Spleen (tissue), 11 donors: ENCODE measurements at regions not wholly inside any gene's neighbourhood (a gene's known extent, or its start where the extent isn't known, plus 50 kb on each side); places are given as distances from the start of the nearest gene placed in this dataset.
"Not testable (repeated sequence)": the region's sequence is repeated elsewhere in the genome, so short reads cannot be mapped to it uniquely, and the experiment has no call there.

ENCODE experiments used
- DNase-seq: peaks from one replicate; pipeline ENCODE4 v3.0.0-alpha.2; 2020
- H3K27ac ChIP-seq, 8 donors: fragments of 200-600 bp; sonication (generic) in 7 of 8; 1 replicate in 4 of 8; 2 replicates in 4 of 8; pipeline versions ENCODE4 v1.5.0 to v1.8.0; 2016 to 2021; ENCODE audit warnings: inconsistent platforms in 4 of 8, mild to moderate bottlenecking in 4 of 8, moderate library complexity in 1 of 8
- H3K27me3 ChIP-seq, 7 donors: fragments of 200-600 bp; sonication (generic) in 6 of 7; replicated peaks in 1 of 7; 1 replicate in 4 of 7; 2 replicates in 3 of 7; pipeline versions ENCODE4 v1.5.0 to v1.8.0; 2016 to 2021; ENCODE audit warnings: inconsistent platforms in 3 of 7, mild to moderate bottlenecking in 1 of 7
- H3K36me3 ChIP-seq, 6 donors: fragments of 200-600 bp; sonication (generic) in 5 of 6; 1 replicate in 4 of 6; 2 replicates in 2 of 6; pipeline versions ENCODE4 v1.5.0 to v1.8.0; 2016 to 2021; ENCODE audit warnings: inconsistent platforms in 2 of 6
- H3K4me1 ChIP-seq, 6 donors: fragments of 200-600 bp; sonication (generic) in 5 of 6; 1 replicate in 3 of 6; 2 replicates in 3 of 6; pipeline versions ENCODE4 v1.5.0 to v1.8.0; 2016 to 2021; ENCODE audit warnings: inconsistent platforms in 3 of 6
- H3K4me3 ChIP-seq, 8 donors: fragments of 200-600 bp; sonication (generic) in 7 of 8; 1 replicate in 4 of 8; 2 replicates in 4 of 8; pipeline versions ENCODE4 v1.5.0 to v1.8.0; 2016 to 2021; ENCODE audit warnings: inconsistent platforms in 4 of 8, mild to moderate bottlenecking in 4 of 8, moderate library complexity in 2 of 8
- H3K9me3 ChIP-seq, 8 donors: fragments of 200-600 bp; sonication (generic) in 7 of 8; 1 replicate in 4 of 8; 2 replicates in 4 of 8; pipeline versions ENCODE4 v1.5.0 to v1.8.0; 2016 to 2021; ENCODE audit warnings: inconsistent platforms in 4 of 8
- CTCF ChIP-seq, 11 experiments: fragments of 200-600 bp in 7 of 11; fragments of 450-650 bp in 4 of 11; sonication (generic) in 4 of 11; IDR thresholded peaks in 8 of 11; conservative IDR thresholded peaks in 3 of 11; 1 replicate in 7 of 11; 2 replicates in 4 of 11; pipeline versions ENCODE4 v1.4.0 to v1.8.0; 2016 to 2021; ENCODE audit warnings: antibody characterized with exemption in 11 of 11, inconsistent platforms in 4 of 11, mild to moderate bottlenecking in 1 of 11
- POLR2A ChIP-seq, 3 donors: fragments of 450-650 bp; IDR thresholded peaks; one replicate each; pipeline ENCODE4 v1.5.1; 2017; ENCODE audit warnings: antibody characterized with exemption in 3 of 3, mild to moderate bottlenecking in 1 of 3
- POLR2AphosphoS5 ChIP-seq, 3 donors: sonication (generic); formaldehyde crosslinking; IDR thresholded peaks; one replicate each; pipeline ENCODE4 v1.5.1; 2017; ENCODE audit warnings: antibody characterized with exemption in 3 of 3
- WGBS, 5 donors: extraction: QIAGEN DNeasy Blood & Tissue Kit in 3 of 5; methylation state at CpG; one replicate each; pipeline versions ENCODE4 v1.1.5 to v1.1.7; 2013 to 2018; 5-methylcytosine and 5-hydroxymethylcytosine counted together
- intact Hi-C: fragments of 100-400 bp; cut with DNase I; formaldehyde crosslinking; loops from one replicate; pipeline ENCODE4 v1.15.0; 2023; ENCODE audit warnings: low total_unique reads
- donor health status: healthy with polysubstance abuse.
- donor health status: DM: no; HTN: no; CAD: no; lungs with moderate emphysema.
- donor health status: DM: no; HTN: no; CAD: no.
- donor health status: Bipolar disorder and iron deficiency.
- donor health status: healthy.
- donor health status: DM: no; HTN: no; CAD: no.
- donor health status: DM: yes; HTN: yes; CAD: no.

GRCh38 chr6:44001318-44002066, 125.8 kb downstream of the MRPL14 start:
- no peak overlapping the region for H3K27ac ChIP-seq
- DNase-seq = no peak
- H3K36me3 ChIP-seq = no peaks in the 10 kb centered on the region
- peaks cover 11 to 36% (median 22%) of the 10 kb centered on the region in 6 donors for H3K4me1 ChIP-seq
- WGBS, 5 donors = 36 to 54% (median 44%) methylated on average over 10 to 12 of the region's 12 CpGs
- intact Hi-C loops = no loop called here
- H3K27me3 ChIP-seq = peaks cover 0 to 73% (median 47%) of the 10 kb centered on the region in 7 donors
- H3K4me3 ChIP-seq = peak overlapping the region in 1 of 8 donors; percentile 67
- H3K9me3 ChIP-seq = no peaks in the 10 kb centered on the region
- TF ChIP-seq CTCF (IDR thresholded peaks at IDR 0.05 in 8 of 11, conservative IDR thresholded peaks at IDR 0.05 in 3 of 11) (peak in 2 of 11 experiments; percentile 22 to 36), POLR2A (IDR thresholded peaks at IDR 0.05) (no peak)

GRCh38 chr6:44000164-44000842, 126.9 kb downstream of the MRPL14 start:
- H3K4me1 ChIP-seq = peaks cover 11 to 36% (median 22%) of the 10 kb centered on the region in 6 donors
- peak; percentile 47 for DNase-seq
- H3K27ac ChIP-seq = no peak overlapping the region
- TF ChIP-seq CTCF (IDR thresholded peaks at IDR 0.05 in 8 of 11, conservative IDR thresholded peaks at IDR 0.05 in 3 of 11) (no peak), POLR2AphosphoS5 (IDR thresholded peaks at IDR 0.05) (no peak), POLR2A (IDR thresholded peaks at IDR 0.05) (no peak)
- H3K36me3 ChIP-seq = no peaks in the 10 kb centered on the region
- H3K9me3 ChIP-seq = no peaks in the 10 kb centered on the region
- peaks cover 0 to 62% (median 43%) of the 10 kb centered on the region in 7 donors for H3K27me3 ChIP-seq
- intact Hi-C loops = no loop called here
- 30 to 41% (median 38%) methylated on average over 14 of the region's 14 CpGs for WGBS, 5 donors
- H3K4me3 ChIP-seq = no peak overlapping the region

GRCh38 chr6:43999628-44000027, 127.6 kb downstream of the MRPL14 start:
- TF ChIP-seq CTCF (IDR thresholded peaks at IDR 0.05 in 8 of 11, conservative IDR thresholded peaks at IDR 0.05 in 3 of 11) (no peak), POLR2A (IDR thresholded peaks at IDR 0.05) (no peak), POLR2AphosphoS5 (IDR thresholded peaks at IDR 0.05) (no peak)
- intact Hi-C loops = no loop called here
- Histone ChIP-seq H3K27ac (no peak overlapping the region), H3K9me3 (no peaks in the 10 kb centered on the region), H3K36me3 (no peaks in the 10 kb centered on the region), H3K27me3 (peaks cover 0 to 55% (median 36%) of the 10 kb centered on the region in 7 donors), H3K4me1 (peaks cover 11 to 36% (median 22%) of the 10 kb centered on the region in 6 donors), H3K4me3 (no peak overlapping the region)
- 71 to 92% (median 81%) methylated on average over 4 of the region's 4 CpGs for WGBS, 5 donors
- no peak for DNase-seq

- intact Hi-C loops, H3K27ac ChIP-seq, H3K9me3 ChIP-seq, DNase-seq, H3K36me3 ChIP-seq, H3K4me3 ChIP-seq: not testable (repeated sequence)
- Histone ChIP-seq H3K27me3 (peaks cover 0 to 46% (median 27%) of the 10 kb centered on the region in 7 donors), H3K4me1 (peaks cover 11 to 36% (median 22%) of the 10 kb centered on the region in 6 donors)
- WGBS, 5 donors = 70 to 84% (median 81%) methylated on average over 23 to 24 of the region's 24 CpGs
Observed at GRCh38 chr6:43998592-43999243, 128.5 kb downstream of the MRPL14 start.

- Histone ChIP-seq H3K27me3 (peaks cover 0 to 39% (median 21%) of the 10 kb centered on the region in 7 donors), H3K4me1 (peaks cover 11 to 29% (median 18%) of the 10 kb centered on the region in 6 donors)
- intact Hi-C loops, DNase-seq, H3K27ac ChIP-seq, H3K9me3 ChIP-seq, H3K4me3 ChIP-seq, H3K36me3 ChIP-seq: not testable (repeated sequence)
- 92 to 97% (median 95%) methylated on average over 9 to 35 of the region's 35 CpGs for WGBS, 5 donors
Observed at GRCh38 chr6:43997990-43998585, 129.2 kb downstream of the MRPL14 start.
